DMS53 (cell line): ENCODE measurements at regions not wholly inside any gene's neighbourhood (a gene's known extent, or its start where the extent isn't known, plus 50 kb on each side); places are given as distances from the start of the nearest gene placed in this dataset.
"Not testable (repeated sequence)": the region's sequence is repeated elsewhere in the genome, so short reads cannot be mapped to it uniquely, and the experiment has no call there.

Experiments
- DNase-seq: peaks from one replicate; lab custom pipeline; 2025; lab: John Stamatoyannopoulos, UW

GRCh38 chr5:143533978-143534760, 130.7 kb upstream of the NR3C1 start:
- DNase-seq, result peak; percentile 47

GRCh38 chr5:143533475-143533874, 130.0 kb upstream of the NR3C1 start:
- no peak for DNase-seq

GRCh38 chr5:143527808-143528207, 124.3 kb upstream of the NR3C1 start:
- DNase-seq, result peak; percentile 61

GRCh38 chr5:143525176-143525575, 121.7 kb upstream of the NR3C1 start:
- no peak for DNase-seq

GRCh38 chr5:143524338-143524945, 121.0 kb upstream of the NR3C1 start:
- DNase-seq, result no peak

GRCh38 chr5:143521846-143522400, 118.4 kb upstream of the NR3C1 start:
- no peak for DNase-seq

- DNase-seq, result no peak
These were observed 117.7 kb upstream of the NR3C1 start for GRCh38 chr5:143521141-143521540.

GRCh38 chr5:143519215-143519614, 115.7 kb upstream of the NR3C1 start:
- DNase-seq, result not testable (repeated sequence)

- not testable (repeated sequence) for DNase-seq
These were observed 114.3 kb upstream of the NR3C1 start for GRCh38 chr5:143517824-143518223.

- DNase-seq, result no peak
These were observed 112.8 kb upstream of the NR3C1 start for GRCh38 chr5:143516249-143516648.

GRCh38 chr5:143515829-143516228, 112.3 kb upstream of the NR3C1 start:
- DNase-seq, result no peak

GRCh38 chr5:143514616-143515335, 111.3 kb upstream of the NR3C1 start:
- no peak for DNase-seq

GRCh38 chr5:143513720-143514119, 110.2 kb upstream of the NR3C1 start:
- DNase-seq, result no peak

- DNase-seq, result no peak
These were observed 108.2 kb upstream of the NR3C1 start for GRCh38 chr5:143511736-143512135.

GRCh38 chr5:143509758-143510221, 106.3 kb upstream of the NR3C1 start:
- no peak for DNase-seq

- no peak for DNase-seq
These were observed 103.5 kb upstream of the NR3C1 start for GRCh38 chr5:143506836-143507552.

GRCh38 chr5:143505934-143506333, 102.4 kb upstream of the NR3C1 start:
- DNase-seq, result no peak

- no peak for DNase-seq
These were observed 101.9 kb upstream of the NR3C1 start for GRCh38 chr5:143505354-143505753.

GRCh38 chr5:143501310-143502044, 98.0 kb upstream of the NR3C1 start:
- no peak for DNase-seq

- no peak for DNase-seq
These were observed 96.1 kb upstream of the NR3C1 start for GRCh38 chr5:143499480-143500114.

GRCh38 chr5:143498821-143499220, 95.3 kb upstream of the NR3C1 start:
- DNase-seq, result no peak
